ENCODE measurements at regions not wholly inside any gene's neighbourhood (a gene's known extent, or its start where the extent isn't known, plus 50 kb on each side); places are given as distances from the start of the nearest gene placed in this dataset.

DNA sequence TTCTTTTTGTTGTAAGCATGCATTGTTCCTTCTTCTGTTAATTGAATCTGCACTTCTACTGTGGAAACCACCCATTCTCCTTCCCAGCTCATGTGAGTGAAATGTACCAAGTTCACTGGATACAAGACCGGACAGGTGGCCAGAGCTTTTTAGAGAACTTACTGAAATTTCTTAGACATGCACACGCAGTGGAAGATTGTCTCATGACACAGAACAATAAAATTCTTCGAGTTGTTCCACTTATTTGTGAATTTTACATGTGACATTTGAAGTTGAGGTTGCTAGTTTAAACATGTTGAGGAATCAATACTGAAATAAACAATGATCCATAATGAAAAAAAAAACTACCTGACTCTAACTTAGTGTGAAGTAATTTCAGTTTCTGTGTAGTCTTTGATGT lies 568.0 kb downstream of the TECRL start:
- no peak for DNase-seq (ENCODE audit: low spot score)
- in situ Hi-C loops (cut with HindIII; ENCODE audit: low sequenced_read_pairs), result no loop called here

DNA sequence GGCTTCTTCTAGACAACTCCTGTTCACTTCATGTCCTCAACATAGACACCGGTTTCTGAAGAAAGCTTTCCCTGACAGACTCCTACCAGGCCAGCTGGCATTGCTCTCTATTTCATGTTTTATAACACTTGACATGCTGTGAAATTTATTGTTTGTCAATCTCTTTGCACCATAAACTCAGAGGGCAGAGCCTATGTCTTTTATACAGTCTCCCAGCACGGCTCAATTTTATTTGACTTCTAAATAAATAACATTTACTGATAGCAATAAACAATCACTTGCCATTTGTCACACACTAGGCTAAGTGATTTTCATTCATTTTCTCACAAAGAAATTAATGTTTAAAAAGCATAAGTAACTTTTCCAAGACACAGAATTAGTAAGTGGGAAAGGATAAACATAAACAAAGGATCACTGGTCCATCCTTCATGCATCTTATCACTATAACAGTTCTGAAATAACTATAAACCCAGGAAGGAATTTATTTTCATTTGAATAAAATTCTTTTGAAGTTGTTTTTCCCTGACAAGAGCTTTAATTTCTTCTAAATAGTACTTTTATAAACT lies 577.6 kb downstream of the TECRL start:
- in situ Hi-C loops (cut with HindIII; ENCODE audit: low sequenced_read_pairs), result no loop called here
- DNase-seq (ENCODE audit: low spot score), result no peak

DNA sequence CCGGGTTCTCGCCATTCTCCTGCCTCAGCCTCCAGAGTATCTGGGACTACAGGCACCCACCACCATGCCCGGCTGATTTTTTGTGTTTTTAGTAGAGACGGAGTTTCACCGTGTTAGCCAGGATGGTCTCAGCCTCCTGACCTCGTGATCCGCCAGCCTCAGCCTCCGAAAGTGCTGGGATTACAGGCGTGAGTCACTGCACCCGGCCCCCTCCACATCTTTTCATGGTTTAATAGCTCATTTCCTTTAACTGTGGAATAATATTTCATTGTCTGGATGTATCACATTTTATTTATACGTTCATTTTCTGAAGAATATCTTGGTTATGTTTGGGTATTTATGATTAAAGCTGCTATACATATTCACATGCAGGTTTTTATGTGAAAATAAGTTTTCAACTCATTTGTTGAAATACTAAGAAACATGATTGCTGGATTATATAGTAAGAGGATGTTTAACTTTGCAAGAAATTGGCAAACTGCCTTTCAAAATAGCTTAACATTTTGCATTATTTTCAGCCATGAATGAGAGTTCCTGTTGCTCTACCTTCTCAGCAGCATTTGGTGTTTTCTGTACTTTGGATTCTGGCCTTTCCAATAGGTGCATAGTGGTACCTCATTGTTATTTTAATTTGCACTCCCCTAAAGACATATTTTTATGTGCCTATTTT lies 591.9 kb downstream of the TECRL start:
- in situ Hi-C loops (cut with HindIII; ENCODE audit: low sequenced_read_pairs), result no loop called here
- DNase-seq (ENCODE audit: low spot score), result no peak

DNA sequence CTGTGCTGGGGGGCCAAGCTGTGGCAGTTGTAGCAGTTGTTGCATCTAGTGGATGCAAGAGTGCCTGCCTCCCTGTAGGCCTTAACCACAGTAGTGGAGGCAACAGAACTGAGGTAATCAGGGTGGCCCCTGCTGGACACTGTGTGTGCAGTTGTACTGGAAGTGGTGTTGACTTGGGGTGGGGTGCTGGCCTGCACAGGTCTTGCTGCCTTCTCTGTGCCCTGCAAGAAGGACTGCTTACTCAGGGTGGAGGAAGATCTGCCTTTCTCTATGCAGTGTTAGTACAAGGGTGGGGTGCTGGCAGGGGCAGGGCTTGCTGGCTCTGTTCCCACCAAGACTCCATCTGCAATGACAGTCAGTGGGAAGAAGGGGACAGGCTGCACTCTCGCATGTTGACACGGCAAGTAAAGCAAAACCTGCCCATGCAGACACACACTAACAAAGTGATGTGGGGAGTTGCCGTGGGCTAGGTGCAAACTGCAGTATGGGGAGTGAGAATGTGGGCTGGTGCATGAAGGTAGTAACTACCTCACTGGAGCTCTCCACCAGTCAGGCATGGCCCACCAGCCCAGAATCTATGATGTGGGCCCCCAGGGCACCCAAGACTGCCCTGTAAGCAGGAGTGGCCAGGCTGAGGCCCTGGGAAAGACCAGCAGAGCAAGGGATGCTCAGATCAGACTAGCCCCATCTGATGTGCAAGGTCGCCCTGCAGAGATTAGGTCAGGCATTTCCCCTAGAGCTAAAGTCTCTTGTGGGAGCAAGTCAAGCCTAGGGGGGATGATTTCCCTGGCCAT lies 594.9 kb downstream of the TECRL start:
- DNase-seq (ENCODE audit: low spot score), result no peak
- in situ Hi-C loops (cut with HindIII; ENCODE audit: low sequenced_read_pairs), result no loop called here

DNA sequence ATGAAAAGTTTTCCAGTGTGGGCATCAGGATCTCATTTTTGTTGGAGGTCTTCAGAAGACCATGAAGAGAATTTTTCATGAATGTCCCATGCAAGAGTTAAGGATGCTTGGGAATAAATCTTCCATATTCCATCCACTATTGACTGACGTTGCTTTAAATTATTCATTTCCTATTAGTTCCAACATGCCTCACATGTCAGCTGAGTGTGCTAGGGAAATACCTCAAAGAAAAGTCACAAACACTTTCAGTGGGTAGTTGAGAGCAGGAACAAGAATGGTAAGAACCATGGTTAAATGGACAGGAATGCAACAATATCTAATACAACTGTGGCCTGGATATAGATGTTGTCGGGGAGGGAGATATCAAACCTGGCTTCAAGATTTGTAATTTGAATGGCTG lies 610.1 kb downstream of the TECRL start:
- in situ Hi-C loops (cut with HindIII; ENCODE audit: low sequenced_read_pairs), result no loop called here
- no peak for DNase-seq (ENCODE audit: low spot score)

DNA sequence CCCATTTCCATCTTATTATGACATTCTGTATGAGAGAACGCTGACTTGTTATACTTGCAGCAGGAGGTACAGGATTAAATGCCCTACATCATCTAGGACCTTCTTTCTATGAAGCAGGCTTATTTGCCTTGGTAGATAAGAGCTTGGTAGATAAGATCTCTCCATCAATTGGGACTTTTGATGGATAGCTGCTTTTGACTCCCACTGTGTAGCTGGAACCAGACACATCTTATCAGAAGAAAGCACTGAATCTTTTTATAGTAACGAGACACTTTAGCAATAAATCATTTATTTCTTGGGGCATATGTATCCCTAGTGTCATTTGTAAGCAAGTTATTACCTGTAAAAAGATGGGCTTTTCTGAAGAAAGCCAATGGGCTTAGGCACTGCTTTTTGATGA lies 613.9 kb downstream of the TECRL start:
- DNase-seq (ENCODE audit: low spot score), result no peak
- in situ Hi-C loops (cut with HindIII; ENCODE audit: low sequenced_read_pairs), result no loop called here

DNA sequence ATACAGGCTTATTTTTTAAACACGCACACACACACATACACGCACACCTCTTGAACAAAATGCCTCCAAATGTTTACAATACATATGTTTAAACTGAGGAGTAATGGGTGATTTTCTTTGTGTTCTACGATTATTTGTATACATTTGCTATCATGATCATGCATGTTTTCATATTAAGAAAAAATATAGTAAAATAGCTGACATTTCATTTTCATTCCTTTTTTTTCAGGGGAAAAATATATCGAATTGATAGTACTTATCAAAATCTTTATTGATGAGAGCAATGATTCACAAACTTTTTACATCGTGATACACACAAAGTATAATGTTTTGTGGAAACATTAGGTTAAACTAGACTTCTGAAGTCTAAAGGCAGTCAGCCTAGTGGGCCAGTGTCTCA lies 618.9 kb downstream of the TECRL start:
- in situ Hi-C loops (cut with HindIII; ENCODE audit: low sequenced_read_pairs), result no loop called here
- DNase-seq (ENCODE audit: low spot score), result no peak

DNA sequence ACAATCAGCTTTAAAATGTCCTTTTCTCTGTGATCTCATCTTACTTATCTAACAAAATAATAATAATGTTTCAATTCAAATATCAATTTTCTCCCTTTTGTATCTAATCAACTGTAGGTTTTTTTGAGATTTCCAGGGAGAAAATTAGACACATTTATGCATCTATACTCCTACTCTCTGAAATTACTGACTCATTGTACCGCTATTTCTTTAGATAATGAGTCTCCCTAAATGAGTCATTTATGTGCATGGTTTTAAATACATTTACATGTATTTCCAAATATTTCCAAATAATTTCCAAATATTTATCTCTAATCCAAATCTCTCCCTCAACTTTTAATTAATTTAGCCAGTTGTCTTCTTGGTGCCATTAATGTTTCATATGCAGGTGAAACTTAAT lies 621.0 kb downstream of the TECRL start:
- in situ Hi-C loops (cut with HindIII; ENCODE audit: low sequenced_read_pairs), result no loop called here
- no peak for DNase-seq (ENCODE audit: low spot score)

DNA sequence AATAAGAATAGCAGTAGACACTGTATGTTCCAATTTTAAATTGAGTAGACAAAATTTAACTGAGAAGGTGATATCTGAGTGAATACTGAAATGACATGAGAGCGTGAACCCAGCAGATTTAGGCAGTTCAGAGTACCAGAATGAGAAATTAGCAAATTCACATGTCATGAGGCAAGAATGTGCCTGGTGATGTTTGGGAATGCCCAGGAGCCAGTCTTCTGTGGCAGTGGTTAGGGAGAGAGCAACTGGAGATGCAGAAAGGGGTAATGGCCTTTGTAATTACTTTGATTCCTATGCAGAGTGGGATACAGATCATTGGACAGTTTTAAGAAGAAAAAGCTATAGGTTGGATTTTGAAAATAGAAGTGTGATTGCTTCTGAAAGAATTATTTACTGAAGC lies 621.9 kb downstream of the TECRL start:
- in situ Hi-C loops (cut with HindIII; ENCODE audit: low sequenced_read_pairs), result no loop called here
- DNase-seq (ENCODE audit: low spot score), result no peak

DNA sequence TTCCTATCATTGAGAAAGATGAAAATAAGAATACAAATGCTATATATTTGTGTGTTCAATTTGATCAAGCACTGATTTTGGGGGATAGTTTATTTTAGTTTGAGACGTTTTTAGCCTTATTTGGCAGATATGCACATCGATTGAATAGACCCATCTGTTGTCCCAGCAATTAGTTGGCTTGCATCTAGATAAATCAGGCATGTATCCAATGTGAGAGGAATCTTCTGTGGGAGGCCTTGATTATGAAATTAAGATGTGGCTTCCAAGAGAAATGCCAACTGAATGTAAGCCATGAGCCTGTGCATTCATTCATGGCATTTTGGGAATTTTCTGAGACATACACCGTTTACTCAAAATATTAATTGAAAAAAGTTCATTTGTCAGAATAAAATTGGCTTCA lies 623.1 kb downstream of the TECRL start:
- peak; percentile 79 for DNase-seq (ENCODE audit: low spot score)
- in situ Hi-C loops (cut with HindIII; ENCODE audit: low sequenced_read_pairs), result no loop called here

DNA sequence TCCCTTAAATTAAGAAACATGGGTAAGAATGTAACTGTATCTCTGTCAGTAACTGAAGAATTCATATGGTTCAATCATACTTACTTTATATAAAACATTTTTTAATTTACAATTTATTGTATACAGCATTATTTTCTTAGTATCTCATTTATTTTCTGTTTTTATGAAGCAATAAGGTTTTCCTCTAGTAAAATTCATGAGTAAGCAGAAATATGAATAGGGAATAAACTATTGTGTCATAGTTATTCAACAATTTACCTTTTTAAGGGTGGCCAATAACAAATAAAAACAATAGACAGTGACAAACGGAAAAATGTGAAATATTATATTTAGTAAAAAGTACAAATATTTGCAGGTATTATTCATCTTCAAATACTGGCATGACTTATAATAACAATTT lies 624.4 kb downstream of the TECRL start:
- DNase-seq (ENCODE audit: low spot score), result no peak
- in situ Hi-C loops (cut with HindIII; ENCODE audit: low sequenced_read_pairs), result no loop called here

DNA sequence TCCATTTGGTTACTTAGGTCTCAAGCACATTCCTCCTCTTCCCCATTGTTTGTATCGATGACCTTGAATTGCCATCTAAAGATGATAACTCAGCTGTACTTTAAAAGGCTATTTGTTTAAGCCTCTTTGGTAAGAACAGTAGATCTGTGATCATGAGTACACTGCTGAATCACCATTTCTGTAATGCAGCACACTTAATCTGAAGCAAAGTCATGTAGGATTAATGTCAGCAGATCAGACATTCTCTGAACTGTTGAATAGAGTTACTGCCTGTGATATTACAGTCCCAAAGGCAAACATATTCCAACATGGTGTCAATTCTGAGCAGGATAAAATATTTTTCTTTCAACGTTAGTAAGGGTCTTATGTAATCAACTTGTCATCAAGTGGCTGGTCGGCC lies 631.6 kb downstream of the TECRL start:
- in situ Hi-C loops (cut with HindIII; ENCODE audit: low sequenced_read_pairs), result no loop called here
- DNase-seq (ENCODE audit: low spot score), result no peak

DNA sequence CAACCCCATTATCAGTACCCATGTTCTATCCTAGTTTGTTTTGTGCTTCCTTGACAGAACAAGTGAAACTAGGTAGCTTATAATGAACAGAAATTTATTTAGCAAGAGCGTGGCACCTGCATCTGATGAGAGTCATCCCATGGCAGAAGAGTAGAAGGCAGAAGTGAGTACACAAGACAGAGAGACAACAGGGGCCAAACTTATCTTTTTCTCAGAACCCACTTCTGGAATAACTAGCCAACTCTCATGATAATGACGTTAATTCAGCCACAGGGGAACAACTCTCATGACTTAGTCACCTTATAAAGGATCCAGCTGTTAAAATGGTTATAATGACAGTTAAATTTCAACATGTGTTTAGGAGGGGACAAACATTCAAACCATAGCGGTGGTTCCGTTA lies 644.9 kb downstream of the TECRL start:
- no peak for DNase-seq (ENCODE audit: low spot score)
- in situ Hi-C loops (cut with HindIII; ENCODE audit: low sequenced_read_pairs), result no loop called here

DNA sequence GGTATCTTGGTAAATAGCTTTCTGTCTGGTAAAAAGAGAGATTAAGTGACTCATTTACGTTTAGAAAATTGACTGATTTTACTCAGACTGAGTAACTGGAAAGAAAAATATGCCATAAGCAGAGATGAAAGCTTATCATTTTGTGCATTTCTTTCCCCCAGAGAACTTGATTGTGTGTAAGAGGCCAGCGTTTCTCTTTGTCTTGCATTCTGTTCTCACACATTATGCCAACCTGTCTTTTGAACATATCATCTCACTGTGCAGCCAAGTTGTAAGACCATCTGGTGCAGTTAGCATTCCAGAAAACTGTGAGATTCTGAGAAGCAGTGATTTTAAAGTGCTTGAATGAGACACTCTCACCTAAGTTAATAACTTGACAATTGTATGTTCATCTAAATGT lies 651.3 kb downstream of the TECRL start:
- peak; percentile 86 for DNase-seq (ENCODE audit: low spot score)
- in situ Hi-C loops (cut with HindIII; ENCODE audit: low sequenced_read_pairs), result no loop called here

DNA sequence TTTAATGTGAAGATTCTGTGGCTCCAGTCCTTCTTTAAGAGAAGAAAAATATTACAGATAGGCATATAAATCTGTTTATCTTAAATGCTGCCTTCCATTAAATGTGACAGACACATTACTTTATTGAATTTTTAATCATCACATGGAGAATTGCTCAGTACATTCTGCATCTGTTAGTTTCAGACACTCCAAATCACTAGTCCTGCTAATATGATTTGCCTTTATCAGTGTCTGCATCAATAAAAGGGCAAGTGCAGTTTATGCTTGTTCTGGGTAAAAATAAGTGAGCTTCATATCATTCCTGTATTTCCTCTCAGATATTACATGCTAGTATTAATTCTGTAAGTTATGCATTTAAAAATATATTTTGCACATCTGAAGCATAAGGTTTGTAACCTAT lies 666.4 kb downstream of the TECRL start:
- in situ Hi-C loops (cut with HindIII; ENCODE audit: low sequenced_read_pairs), result no loop called here
- no peak for DNase-seq (ENCODE audit: low spot score)

DNA sequence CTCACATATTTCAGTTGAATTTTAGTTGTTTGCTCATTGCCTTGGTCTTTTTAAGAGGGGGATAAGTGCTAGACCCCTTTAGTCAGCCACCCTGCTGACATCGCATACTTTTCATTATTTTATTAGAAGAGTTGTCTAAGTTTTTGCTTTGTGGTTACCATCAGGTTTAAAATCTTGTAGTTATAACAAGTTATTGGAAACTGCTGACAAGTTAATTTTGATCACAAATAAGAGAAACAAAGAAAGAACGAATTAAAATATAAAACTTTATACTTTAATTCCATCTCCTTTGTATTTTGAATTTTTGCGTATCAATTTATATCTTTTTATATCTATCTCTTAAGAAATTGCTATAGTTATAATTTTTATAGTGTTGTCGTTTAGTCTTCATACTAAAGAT lies 679.7 kb downstream of the TECRL start:
- DNase-seq (ENCODE audit: low spot score), result no peak
- in situ Hi-C loops (cut with HindIII; ENCODE audit: low sequenced_read_pairs), result no loop called here

DNA sequence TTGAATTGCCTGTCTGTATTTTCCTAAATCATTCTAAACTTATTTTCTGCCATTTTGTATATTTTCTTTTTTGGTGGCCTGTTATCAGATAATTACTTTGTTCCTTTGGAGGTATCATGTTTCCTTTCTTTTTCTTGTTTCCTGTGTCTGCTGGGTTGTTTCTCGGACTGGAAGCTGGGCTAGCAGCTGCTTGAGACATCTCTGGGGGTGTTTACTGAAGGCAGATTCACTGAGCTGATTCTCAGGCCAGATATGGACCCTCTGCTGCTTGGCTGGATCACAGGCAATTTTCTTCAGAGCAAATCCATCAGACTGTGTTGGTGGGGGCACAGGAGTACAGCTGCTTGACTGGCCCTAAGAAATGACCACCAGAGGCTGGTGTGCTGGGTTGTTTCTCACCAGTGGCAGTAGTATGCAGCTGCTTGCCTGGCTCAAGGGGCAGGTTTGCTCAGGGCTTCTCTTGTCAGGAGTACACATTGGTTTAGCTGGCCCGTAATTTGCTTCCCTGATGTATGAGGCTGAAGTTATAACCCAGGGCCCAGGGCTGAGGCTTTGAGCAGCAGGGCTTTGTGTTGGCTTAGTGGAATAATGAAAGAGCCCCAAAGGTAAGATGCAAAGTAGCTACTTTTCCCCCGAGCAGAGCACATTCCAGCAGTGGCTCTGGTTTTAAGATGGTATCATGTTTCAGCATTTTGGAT lies 680.6 kb downstream of the TECRL start:
- no peak for DNase-seq (ENCODE audit: low spot score)
- in situ Hi-C loops (cut with HindIII; ENCODE audit: low sequenced_read_pairs), result no loop called here

DNA sequence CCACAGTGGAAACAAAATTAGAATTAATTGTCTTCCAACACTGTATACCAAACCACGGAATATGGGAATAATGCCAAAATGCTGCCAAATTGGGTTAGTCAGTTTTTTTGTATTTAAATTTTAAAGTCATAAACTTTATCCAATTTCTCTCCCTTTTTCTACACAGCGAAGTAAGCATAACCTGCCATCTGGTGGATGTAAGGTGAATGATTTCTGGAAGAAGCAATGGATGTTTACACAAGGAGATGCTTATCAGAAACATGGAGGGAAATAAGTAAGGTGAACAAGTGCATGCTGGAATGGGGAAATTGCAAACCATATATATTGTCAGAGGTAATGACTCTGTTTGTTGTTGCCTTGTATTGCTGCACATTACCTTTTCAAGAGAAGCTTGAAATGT lies 691.9 kb downstream of the TECRL start:
- peak; percentile 21 for DNase-seq (ENCODE audit: low spot score)
- in situ Hi-C loops (cut with HindIII; ENCODE audit: low sequenced_read_pairs), result no loop called here

DNA sequence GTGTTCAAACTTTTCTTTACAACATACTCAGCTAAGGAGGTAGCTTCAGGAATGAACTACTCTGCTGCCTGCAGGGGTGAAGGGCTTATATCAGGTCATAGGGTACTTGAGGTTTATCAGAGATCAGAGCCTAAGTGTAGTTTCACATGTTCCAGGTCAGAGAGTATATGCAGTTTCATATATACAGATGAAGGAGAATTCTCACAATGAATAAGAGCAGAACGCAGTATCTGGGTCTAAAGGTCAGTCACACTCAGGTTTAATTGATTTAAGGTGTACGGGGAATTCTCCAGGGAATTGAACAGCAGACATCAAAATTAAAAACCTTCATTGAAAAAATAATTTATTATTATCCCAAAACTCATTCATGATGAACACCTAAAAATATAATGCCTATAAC lies 700.6 kb downstream of the TECRL start:
- in situ Hi-C loops (cut with HindIII; ENCODE audit: low sequenced_read_pairs), result no loop called here
- no peak for DNase-seq (ENCODE audit: low spot score)

DNA sequence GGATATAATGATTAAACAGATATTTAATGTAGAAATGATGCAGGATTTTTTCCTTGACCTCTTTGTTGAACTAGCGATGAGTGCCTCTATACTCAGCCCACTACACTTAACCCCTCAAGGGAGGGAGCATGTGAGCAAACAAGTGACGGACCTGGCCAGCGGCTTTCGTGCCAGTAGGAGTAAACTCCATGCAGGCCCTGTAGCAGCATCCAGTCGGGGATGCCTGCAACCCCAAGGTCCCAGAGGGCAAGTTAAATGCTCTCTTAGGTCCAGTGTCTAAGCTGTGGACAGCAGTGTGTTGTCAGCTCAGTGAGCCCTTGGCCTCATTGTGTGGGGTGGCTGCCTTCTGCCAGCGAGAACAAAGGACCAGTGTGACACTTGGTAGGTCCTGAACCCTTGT lies 708.7 kb downstream of the TECRL start:
- DNase-seq (ENCODE audit: low spot score), result no peak
- in situ Hi-C loops (cut with HindIII; ENCODE audit: low sequenced_read_pairs), result no loop called here

Data from G401 (cell line).